ENCODE measurements at regions not wholly inside any gene's neighbourhood (a gene's known extent, or its start where the extent isn't known, plus 50 kb on each side); places are given as distances from the start of the nearest gene placed in this dataset.

- TF ChIP-seq ASH2L (IDR thresholded peaks at IDR 0.05; ENCODE audit: borderline replicate concordance, low read depth) (no peak), EED (IDR thresholded peaks at IDR 0.05; ENCODE audit: low read depth) (no peak), WRNIP1 (IDR thresholded peaks at IDR 0.05; ENCODE audit: borderline replicate concordance, low read depth, low read length) (no peak), RCOR1 (conservative IDR thresholded peaks at IDR 0.05; ENCODE audit: low read depth, low read length) (no peak), NR2F1 (conservative IDR thresholded peaks at IDR 0.05) (no peak)
These were observed 139.2 kb upstream of the COL11A1 start (continued) for GRCh38 chr1:103247517-103247916.

DNA sequence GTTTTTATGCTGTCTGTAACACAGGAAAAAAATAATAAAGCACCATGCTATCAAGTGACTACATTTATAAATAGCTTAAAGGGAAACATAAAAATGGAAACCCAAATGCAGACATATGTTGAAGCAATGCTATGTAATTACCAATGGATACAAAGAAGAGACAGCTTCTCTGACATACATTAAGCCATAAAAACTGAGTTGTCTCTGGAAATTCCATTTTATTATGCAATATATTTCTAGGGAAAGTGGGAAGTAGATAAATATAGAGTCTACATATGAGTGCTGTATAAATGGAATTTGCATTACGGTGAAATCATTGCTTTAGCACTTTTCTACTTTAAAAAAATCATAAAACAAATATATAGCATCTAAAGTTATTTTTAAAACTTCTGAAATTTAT is 135.2 kb upstream of the COL11A1 start:
- CTCF ChIA-PET = no interaction called here
- intact Hi-C loops (cut with micrococcal nuclease; ENCODE audit: unreplicated experiment) = no loop called here
- Histone ChIP-seq H3K79me2 (ENCODE audit: control insufficient read depth, insufficient read depth, low read length) (no peaks in the 10 kb centered on the region), H3K9ac (ENCODE audit: control insufficient read depth, insufficient read depth, low read length) (no peak overlapping the region), H2AFZ (ENCODE audit: control insufficient read depth, low read depth, low read length) (no peak overlapping the region), H3K27ac (ENCODE audit: control insufficient read depth, insufficient read depth) (no peak overlapping the region), H3K4me1 (ENCODE audit: control insufficient read depth, insufficient read depth, low read length) (no peaks in the 10 kb centered on the region), H3K27me3 (replicated peaks in 1 of 2; ENCODE audit: control insufficient read depth in 2 of 2, insufficient read depth in 2 of 2, low read length in 1 of 2) (no peaks in the 10 kb centered on the region), H3K36me3 (ENCODE audit: control insufficient read depth in 2 of 2, insufficient read depth in 2 of 2, low read length in 1 of 2) (no peaks in the 10 kb centered on the region), H3K4me2 (ENCODE audit: control insufficient read depth, insufficient read depth) (no peak overlapping the region), H3K4me3 (no peak overlapping the region), H4K20me1 (ENCODE audit: control insufficient read depth, insufficient read depth) (no peaks in the 10 kb centered on the region), H3K9me3 (replicated peaks; ENCODE audit: control insufficient read depth, insufficient read depth, low read length) (no peaks in the 10 kb centered on the region)
- in situ Hi-C loops (cut with MboI) = no loop called here
- no peak for FAIRE-seq
- RAD21 ChIA-PET (ENCODE audit: unreplicated experiment) = no interaction called here
- SMC1A ChIA-PET (ENCODE audit: uncharacterized antibody, unreplicated experiment) = no interaction called here
- DNase-seq (ENCODE audit: low read depth, low spot score) = no peak
- POLR2A ChIA-PET = no interaction called here
- ATAC-seq = no peak
- TF ChIP-seq ZNF207 (IDR thresholded peaks at IDR 0.05; ENCODE audit: borderline replicate concordance) = no peak
- TF ChIP-seq, protein P1, sequence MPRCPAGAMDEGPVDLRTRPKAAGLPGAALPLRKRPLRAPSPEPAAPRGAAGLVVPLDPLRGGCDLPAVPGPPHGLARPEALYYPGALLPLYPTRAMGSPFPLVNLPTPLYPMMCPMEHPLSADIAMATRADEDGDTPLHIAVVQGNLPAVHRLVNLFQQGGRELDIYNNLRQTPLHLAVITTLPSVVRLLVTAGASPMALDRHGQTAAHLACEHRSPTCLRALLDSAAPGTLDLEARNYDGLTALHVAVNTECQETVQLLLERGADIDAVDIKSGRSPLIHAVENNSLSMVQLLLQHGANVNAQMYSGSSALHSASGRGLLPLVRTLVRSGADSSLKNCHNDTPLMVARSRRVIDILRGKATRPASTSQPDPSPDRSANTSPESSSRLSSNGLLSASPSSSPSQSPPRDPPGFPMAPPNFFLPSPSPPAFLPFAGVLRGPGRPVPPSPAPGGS (IDR thresholded peaks at IDR 0.05; ENCODE audit: borderline replicate concordance, insufficient read depth, low read depth, low read length, poor library complexity, severe bottlenecking) = no peak
- no peak for TF ChIP-seq FOXM1 (IDR thresholded peaks at IDR 0.05; ENCODE audit: low read depth, low read length)
- no peak for TF ChIP-seq HDAC2 (IDR thresholded peaks at IDR 0.05)
- TF ChIP-seq CHD1 (IDR thresholded peaks at IDR 0.05; ENCODE audit: low read depth, low read length) = no peak
- TF ChIP-seq DPF2 (IDR thresholded peaks at IDR 0.05) = no peak
- TF ChIP-seq PAX5 (IDR thresholded peaks at IDR 0.05; ENCODE audit: borderline replicate concordance, low read depth, low read length) = no peak
- TF ChIP-seq ZSCAN29 (IDR thresholded peaks at IDR 0.05) = no peak
- TF ChIP-seq STAT3 (IDR thresholded peaks at IDR 0.05; ENCODE audit: low read depth, low read length) = no peak
- WGBS (ENCODE audit: insufficient coverage, insufficient replicate concordance, low lambda C conversion rate, missing lambda C conversion rate) = 24% methylated on average over 1 of the region's 1 CpG
- no TSS peak for BruUV-seq (replicated peaks)
